H1 (cell line): ENCODE measurements at regions not wholly inside any gene's neighbourhood (a gene's known extent, or its start where the extent isn't known, plus 50 kb on each side); places are given as distances from the start of the nearest gene placed in this dataset.

Source experiments
- CTCF ChIP-seq, 3 experiments: IDR thresholded peaks; 1 replicate in 2 of 3; 2 replicates in 1 of 3; pipeline versions ENCODE4 v1.5.1 to v1.6.1; 2011; ENCODE audit warnings: low read length in 3 of 3, mild to moderate bottlenecking in 3 of 3, inconsistent platforms in 2 of 3, low read depth in 1 of 3, moderate library complexity in 1 of 3; ENCODE audit not compliant: insufficient read depth in 1 of 3; ENCODE audit errors: control extremely low read depth in 1 of 3
- E2F6 ChIP-seq: IDR thresholded peaks from 2 replicates; pipeline ENCODE4 v1.6.1; 2012; ENCODE audit warnings: inconsistent platforms
- EZH2 ChIP-seq: fragments of 200-600 bp; sonication (generic); IDR thresholded peaks from 2 replicates; pipeline ENCODE4 v1.7.1; 2012; ENCODE audit warnings: low read depth, mild to moderate bottlenecking, moderate library complexity, low read length, inconsistent platforms; ENCODE audit not compliant: severe bottlenecking
- JUN ChIP-seq: IDR thresholded peaks from 2 replicates; pipeline ENCODE4 v1.6.1; 2011; ENCODE audit warnings: low read depth, mild to moderate bottlenecking, improper control_type of control experiment, low read length
- NANOG ChIP-seq: IDR thresholded peaks from 2 replicates; pipeline ENCODE4 v1.6.1; 2011; ENCODE audit warnings: low read length, low read depth, mild to moderate bottlenecking, inconsistent platforms; ENCODE audit not compliant: insufficient read depth, poor library complexity, severe bottlenecking
- POLR2AphosphoS5 ChIP-seq: IDR thresholded peaks from 2 replicates; pipeline ENCODE4 v1.6.1; 2011; ENCODE audit warnings: low read depth, low read length
- RFX5 ChIP-seq: IDR thresholded peaks from 2 replicates; pipeline ENCODE4 v1.6.1; 2011; ENCODE audit warnings: low read depth, low read length, improper control_type of control experiment, borderline replicate concordance
- TBP ChIP-seq: IDR thresholded peaks from 2 replicates; pipeline ENCODE4 v1.6.1; 2011; ENCODE audit warnings: low read depth, low read length, improper control_type of control experiment

GRCh38 chr4:177558995-177559394, 116.8 kb upstream of the AGA start:
- no peak for TF ChIP-seq EZH2
- no peak for TF ChIP-seq CTCF (IDR thresholded peaks at IDR 0.05; ENCODE audit: control extremely low read depth in 1 of 3, insufficient read depth in 1 of 3, low read depth in 1 of 3, low read length in 3 of 3)
- TF ChIP-seq RFX5 = no peak
- no peak for TF ChIP-seq E2F6
- no peak for TF ChIP-seq JUN
- no peak for TF ChIP-seq TBP
- TF ChIP-seq NANOG = no peak
- TF ChIP-seq POLR2AphosphoS5 = no peak
